GM18498 (cell line): ENCODE measurements at regions not wholly inside any gene's neighbourhood (a gene's known extent, or its start where the extent isn't known, plus 50 kb on each side); places are given as distances from the start of the nearest gene placed in this dataset.
"Not testable (repeated sequence)": the region's sequence is repeated elsewhere in the genome, so short reads cannot be mapped to it uniquely, and the experiment has no call there.

ENCODE experiments used
- ATAC-seq: cut with Tn5 transposase; IDR thresholded peaks from one replicate; pipeline ENCODE4 v1.9.1; 2021; ENCODE audit warnings: mild to moderate bottlenecking, moderate library complexity; ENCODE audit not compliant: unreplicated experiment

DNA sequence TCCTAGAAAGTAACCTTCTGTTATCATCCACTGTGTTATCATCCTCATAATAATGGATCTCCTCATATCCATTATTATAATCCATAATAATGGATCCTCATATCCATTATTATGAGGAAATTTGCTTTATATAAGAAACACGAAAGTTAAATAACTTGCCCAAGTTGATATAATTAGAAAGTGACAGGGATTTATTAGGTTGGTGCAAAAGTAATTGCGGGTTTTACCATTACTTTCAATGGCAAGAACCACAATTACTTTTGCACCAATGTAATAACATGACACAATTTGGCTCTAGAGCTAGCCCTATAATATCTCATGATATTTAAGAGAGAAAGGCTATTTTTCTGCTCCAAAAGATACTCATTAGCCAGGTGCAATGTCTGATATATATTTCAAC is 275.7 kb upstream of the STXBP5 start:
- no peak for ATAC-seq

DNA sequence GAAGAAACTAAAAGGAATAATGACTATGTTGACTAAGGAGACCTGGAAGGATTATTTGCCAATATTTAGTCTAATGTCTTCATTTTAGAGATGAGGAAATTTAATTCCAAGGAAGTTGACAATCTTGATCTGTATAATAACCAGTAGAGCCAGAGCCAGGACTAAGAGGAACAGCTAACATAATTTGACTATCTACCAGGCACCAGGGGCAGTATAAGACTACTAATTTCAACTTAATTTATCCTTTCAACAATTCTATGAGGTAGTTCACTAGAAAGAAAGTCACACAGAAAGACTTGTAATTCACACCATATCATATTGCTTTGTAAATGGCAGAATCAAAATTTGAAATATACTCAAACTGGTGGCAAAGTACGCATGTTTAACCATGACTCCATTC is 273.0 kb upstream of the STXBP5 start:
- no peak for ATAC-seq

DNA sequence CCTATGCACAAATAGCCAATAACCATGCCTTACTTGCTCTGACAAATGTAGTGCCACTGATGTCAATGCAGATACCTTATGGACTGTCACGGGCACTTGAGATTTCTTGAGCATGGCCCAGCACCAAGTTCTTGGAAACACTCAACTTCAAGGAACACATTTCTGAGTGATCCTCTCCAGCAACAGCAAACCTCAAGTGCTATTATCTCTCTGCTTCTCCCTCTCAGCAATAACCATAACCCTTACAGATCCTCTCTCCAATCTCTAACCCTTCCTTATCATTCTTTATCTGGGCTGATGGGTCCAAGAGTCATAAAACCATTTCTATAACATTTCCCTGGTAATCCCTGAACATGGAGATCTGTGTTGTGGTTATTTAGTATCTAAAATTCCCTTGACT is 266.9 kb upstream of the STXBP5 start:
- no peak for ATAC-seq

DNA sequence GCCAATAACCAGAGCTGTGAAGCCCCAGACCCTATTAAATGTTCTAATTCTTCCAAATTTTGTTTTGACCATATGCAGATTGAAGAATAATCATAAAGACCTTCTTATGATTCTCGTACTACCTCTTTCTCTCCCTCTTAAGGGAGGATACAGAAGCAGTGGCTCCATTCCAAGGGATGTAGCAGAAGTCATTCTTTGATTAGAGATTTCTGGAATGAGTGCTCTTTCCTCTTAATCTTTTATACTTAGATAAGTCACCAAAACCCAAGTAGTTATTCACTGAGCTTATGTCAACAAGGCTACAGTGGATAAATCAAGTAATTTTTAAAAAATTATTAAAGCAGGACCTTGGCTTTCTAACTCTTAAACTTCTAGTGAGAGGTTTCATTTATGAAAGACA is 266.0 kb upstream of the STXBP5 start:
- no peak for ATAC-seq

DNA sequence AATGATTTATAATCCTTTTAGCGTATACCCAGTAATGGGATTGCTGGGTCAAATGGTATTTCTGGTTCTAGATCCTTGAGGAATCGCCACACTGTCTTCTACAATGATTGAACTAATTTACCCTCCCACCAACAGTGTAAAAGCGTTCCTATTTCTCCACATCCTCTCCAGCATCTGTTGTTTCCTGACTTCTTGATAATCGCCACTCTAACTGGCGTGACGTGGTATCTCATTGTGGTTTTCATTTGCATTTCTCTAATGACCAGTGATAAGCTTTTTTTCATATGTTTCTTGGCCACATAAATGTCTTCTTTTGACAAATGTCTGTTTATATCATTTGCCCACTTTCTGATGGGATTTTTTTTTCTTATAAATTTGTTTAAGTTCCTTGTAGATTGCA is 264.8 kb upstream of the STXBP5 start:
- ATAC-seq, result not testable (repeated sequence)

- ATAC-seq, result no peak
These were observed 260.6 kb upstream of the STXBP5 start for GRCh38 chr6:146943664-146944063.

GRCh38 chr6:146944077-146944476 is 260.1 kb upstream of the STXBP5 start:
- no peak for ATAC-seq

- ATAC-seq, result no peak
These were observed 259.4 kb upstream of the STXBP5 start for GRCh38 chr6:146944809-146945208.

GRCh38 chr6:146946559-146946958 is 257.7 kb upstream of the STXBP5 start:
- no peak for ATAC-seq

DNA sequence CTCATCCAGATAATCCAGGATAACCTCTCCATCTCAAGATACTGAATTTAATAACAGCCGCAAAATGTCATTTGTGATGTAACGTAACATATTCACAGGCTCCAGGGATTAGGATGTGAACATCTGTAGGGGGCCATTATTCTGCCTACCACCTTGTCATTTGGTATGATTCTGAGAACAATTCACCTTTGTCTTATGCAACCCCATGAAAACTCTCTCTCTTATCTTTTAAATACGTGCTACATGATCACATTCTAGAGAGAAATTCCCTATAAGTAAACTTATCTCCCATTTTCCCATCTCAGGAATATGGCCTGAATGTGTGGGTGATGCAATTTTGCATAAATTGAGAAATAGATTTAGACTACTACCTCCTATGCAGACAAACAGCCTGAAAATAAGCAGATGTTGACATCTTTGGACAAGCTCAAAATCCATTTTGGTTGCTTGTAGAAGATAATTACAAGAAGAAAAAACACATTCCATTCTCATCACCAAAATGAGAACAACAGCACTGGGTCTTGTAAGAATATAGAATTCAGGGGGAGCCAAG is 255.4 kb upstream of the STXBP5 start:
- no peak for ATAC-seq

- no peak for ATAC-seq
These were observed 254.8 kb upstream of the STXBP5 start for GRCh38 chr6:146949425-146949824.

GRCh38 chr6:146950351-146950835 is 253.8 kb upstream of the STXBP5 start:
- ATAC-seq, result no peak

DNA sequence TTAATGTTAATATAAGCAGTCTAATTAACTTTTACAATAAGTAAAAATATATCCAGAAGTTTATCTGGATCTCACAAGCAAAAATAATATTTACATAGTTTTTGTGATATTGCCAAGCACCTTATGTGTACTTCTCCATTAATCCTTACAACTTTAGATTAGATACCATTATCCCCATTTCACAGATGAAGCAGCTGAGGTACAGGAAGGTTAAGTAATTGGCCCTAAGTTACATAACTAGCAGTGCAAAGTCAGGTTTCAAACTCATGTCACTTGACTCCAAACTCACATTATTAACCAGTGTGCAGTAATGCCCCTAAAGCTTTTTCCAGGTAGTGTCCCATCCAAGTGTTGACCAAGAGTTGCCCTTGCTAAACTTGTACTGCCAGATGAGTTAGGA is 248.6 kb upstream of the STXBP5 start:
- no peak for ATAC-seq

- no peak for ATAC-seq
These were observed 246.8 kb upstream of the STXBP5 start for GRCh38 chr6:146957181-146958093.

- ATAC-seq, result no peak
These were observed 242.4 kb upstream of the STXBP5 start for GRCh38 chr6:146961831-146962230.

DNA sequence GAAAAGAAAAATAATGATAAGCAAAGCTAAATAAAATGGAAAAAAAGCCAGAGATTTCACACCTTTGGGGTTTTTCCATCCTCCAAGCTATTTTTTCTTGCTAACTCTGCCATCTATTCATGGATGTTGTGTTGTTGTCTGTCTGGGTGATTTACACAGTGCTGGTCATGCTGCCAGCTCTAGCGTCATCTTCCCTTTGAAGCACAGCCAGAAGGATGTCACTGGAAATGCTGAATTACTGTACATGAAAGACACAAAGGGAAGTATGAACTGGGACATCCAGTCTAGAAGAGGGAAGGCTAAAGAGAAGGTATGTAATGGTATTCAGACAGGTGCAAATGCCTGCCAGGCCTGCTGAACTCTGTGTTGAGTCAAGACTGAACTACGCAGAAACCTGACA is 241.9 kb upstream of the STXBP5 start:
- ATAC-seq, result no peak

DNA sequence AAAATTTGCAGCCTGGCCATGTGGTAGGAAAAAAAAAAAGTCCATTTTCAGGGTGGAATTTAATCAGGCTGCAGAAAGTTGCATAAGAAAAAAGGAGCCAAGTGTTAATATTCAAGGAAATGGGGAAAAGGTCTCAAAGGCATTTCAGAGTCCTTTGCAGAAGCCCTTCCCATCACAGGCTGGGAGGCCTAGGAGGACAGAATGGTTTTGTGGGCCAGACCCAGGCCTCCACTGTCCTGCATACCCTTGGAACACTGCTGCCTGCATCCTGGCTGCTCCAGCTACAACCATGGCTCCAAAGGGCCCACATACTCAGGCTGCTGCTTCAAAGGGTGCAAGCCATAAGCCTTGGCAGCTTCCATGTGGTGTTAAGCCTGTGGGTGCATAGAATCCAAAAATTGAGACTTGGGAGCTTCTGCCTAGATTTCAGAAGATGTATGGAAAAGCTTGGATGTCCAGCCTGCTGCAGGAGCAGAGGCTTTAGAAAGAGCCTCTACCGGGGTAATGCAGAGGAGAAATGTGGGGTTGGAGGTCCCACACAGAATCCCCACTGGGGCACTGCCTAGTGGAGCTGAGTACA is 239.0 kb upstream of the STXBP5 start:
- ATAC-seq, result no peak

GRCh38 chr6:146968041-146968760 is 236.0 kb upstream of the STXBP5 start:
- ATAC-seq, result no peak

DNA sequence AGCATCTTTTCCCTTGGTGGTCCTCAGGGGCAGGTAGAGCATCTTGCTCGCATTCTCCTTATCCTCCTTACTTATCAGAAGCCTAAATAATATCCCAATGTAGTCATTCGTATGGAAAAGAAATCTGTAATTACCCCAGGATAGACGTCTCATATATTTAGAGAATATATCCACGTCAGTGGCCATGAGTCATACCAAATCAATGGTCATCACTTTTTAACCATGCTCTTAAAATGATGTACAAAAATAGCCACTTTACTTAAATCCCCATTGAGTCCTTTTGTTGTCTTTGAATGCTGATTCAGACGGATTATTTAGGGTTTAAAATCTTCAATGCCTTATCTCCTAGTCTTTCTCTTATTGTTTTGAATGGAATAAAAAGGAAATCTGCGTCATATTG is 231.7 kb upstream of the STXBP5 start:
- no peak for ATAC-seq

GRCh38 chr6:146974351-146974750 is 229.9 kb upstream of the STXBP5 start:
- ATAC-seq, result no peak

GRCh38 chr6:146975093-146975492 is 229.1 kb upstream of the STXBP5 start:
- no peak for ATAC-seq
